H9 (cell line): ENCODE measurements at regions not wholly inside any gene's neighbourhood (a gene's known extent, or its start where the extent isn't known, plus 50 kb on each side); places are given as distances from the start of the nearest gene placed in this dataset.

Source experiments
- DNase-seq: peaks from one replicate; pipeline ENCODE4 v3.0.0-alpha.2; 2017
- H2AFZ ChIP-seq: one replicate; pipeline ENCODE4 v1.6.1; 2013; ENCODE audit warnings: mild to moderate bottlenecking, low read length, control low read depth, moderate library complexity
- H2AK5ac ChIP-seq: 2 replicates; pipeline ENCODE4 v1.6.1; 2013; ENCODE audit warnings: low read length, control low read depth, mixed read lengths; ENCODE audit not compliant: insufficient read length
- H2BK120ac ChIP-seq: one replicate; pipeline ENCODE4 v1.6.1; 2013; ENCODE audit warnings: low read depth, mild to moderate bottlenecking, low read length, control low read depth, inconsistent platforms; ENCODE audit not compliant: poor library complexity, severe bottlenecking
- H2BK12ac ChIP-seq: 2 replicates; pipeline ENCODE4 v1.6.1; 2013; ENCODE audit warnings: low read length, control low read depth, mixed read lengths, low read depth; ENCODE audit not compliant: insufficient read length
- H2BK15ac ChIP-seq: 2 replicates; pipeline ENCODE4 v1.6.1; 2013; ENCODE audit warnings: low read depth, low read length, control low read depth
- H2BK20ac ChIP-seq: one replicate; pipeline ENCODE4 v1.6.1; 2013; ENCODE audit warnings: low read depth, mild to moderate bottlenecking, low read length, control low read depth, inconsistent platforms; ENCODE audit not compliant: poor library complexity, severe bottlenecking
- H2BK5ac ChIP-seq: 2 replicates; pipeline ENCODE4 v1.6.1; 2013; ENCODE audit warnings: low read length, control low read depth, mixed read lengths; ENCODE audit not compliant: insufficient read length
- H3K14ac ChIP-seq: 2 replicates; pipeline ENCODE4 v1.6.1; 2013; ENCODE audit warnings: low read length, control low read depth; ENCODE audit not compliant: insufficient read depth
- H3K18ac ChIP-seq: 2 replicates; pipeline ENCODE4 v1.6.1; 2013; ENCODE audit warnings: low read depth, mild to moderate bottlenecking, mixed read lengths, low read length, control low read depth; ENCODE audit not compliant: insufficient read length
- H3K23ac ChIP-seq: 2 replicates; pipeline ENCODE4 v1.6.1; 2013; ENCODE audit warnings: low read length, control low read depth, mixed read lengths, low read depth; ENCODE audit not compliant: insufficient read length
- H3K23me2 ChIP-seq: 2 replicates; pipeline ENCODE4 v1.6.1; 2013; ENCODE audit warnings: low read depth, mild to moderate bottlenecking, mixed read lengths, low read length, control low read depth; ENCODE audit not compliant: insufficient read length, poor library complexity, severe bottlenecking
- H3K27ac ChIP-seq: 2 replicates; pipeline ENCODE4 v1.5.1; 2013; ENCODE audit warnings: low read length, control low read depth, mixed read lengths, low read depth; ENCODE audit not compliant: insufficient read length
- H3K27me3 ChIP-seq: 2 replicates; pipeline ENCODE4 v1.6.1; 2013; ENCODE audit warnings: low read length, control low read depth, inconsistent platforms; ENCODE audit not compliant: insufficient read depth
- H3K4ac ChIP-seq: 2 replicates; pipeline ENCODE4 v1.6.1; 2013; ENCODE audit warnings: low read depth, mild to moderate bottlenecking, control low read depth, inconsistent platforms, low read length, moderate library complexity
- H3K4me1 ChIP-seq: 2 replicates; pipeline ENCODE4 v1.6.1; 2013; ENCODE audit warnings: low read length, control low read depth, inconsistent platforms; ENCODE audit not compliant: insufficient read depth
- H3K4me2 ChIP-seq: 2 replicates; pipeline ENCODE4 v1.6.1; 2013; ENCODE audit warnings: low read length, control low read depth, mixed read lengths; ENCODE audit not compliant: insufficient read length, insufficient read depth
- H3K56ac ChIP-seq: 2 replicates; pipeline ENCODE4 v1.6.1; 2013; ENCODE audit warnings: low read depth, mild to moderate bottlenecking, mixed read lengths, low read length, control low read depth; ENCODE audit not compliant: insufficient read length
- H3K79me1 ChIP-seq: 2 replicates; pipeline ENCODE4 v1.6.1; 2013; ENCODE audit warnings: low read depth, mild to moderate bottlenecking, moderate library complexity, low read length, control low read depth, inconsistent platforms; ENCODE audit not compliant: insufficient read depth, poor library complexity, severe bottlenecking
- H3K79me2 ChIP-seq: 2 replicates; pipeline ENCODE4 v1.6.1; 2013; ENCODE audit warnings: low read length, control low read depth, inconsistent platforms; ENCODE audit not compliant: insufficient read depth
- H3K9ac ChIP-seq: 2 replicates; pipeline ENCODE4 v1.6.1; 2013; ENCODE audit warnings: low read length, control low read depth, mixed read lengths; ENCODE audit not compliant: insufficient read length; ENCODE audit errors: extremely low read depth
- H3K9me3 ChIP-seq: one replicate; pipeline ENCODE4 v1.6.1; 2013; ENCODE audit warnings: low read depth, low read length, inconsistent platforms; ENCODE audit not compliant: control insufficient read depth
- H3T11ph ChIP-seq: one replicate; pipeline ENCODE4 v1.6.1; 2013; ENCODE audit warnings: mild to moderate bottlenecking, low read length, control low read depth, inconsistent platforms
- H4K20me1 ChIP-seq: one replicate; pipeline ENCODE4 v1.6.1; 2013; ENCODE audit not compliant: control insufficient read depth, insufficient read length, insufficient read depth
- H4K5ac ChIP-seq: 2 replicates; pipeline ENCODE4 v1.6.1; 2013; ENCODE audit warnings: low read depth, mild to moderate bottlenecking, mixed read lengths, low read length, control low read depth; ENCODE audit not compliant: insufficient read length
- H4K8ac ChIP-seq: replicated peaks from 2 replicates; pipeline ENCODE4 v1.6.1; 2013; ENCODE audit warnings: low read length, control low read depth, mixed read lengths, low read depth; ENCODE audit not compliant: insufficient read length
- H4K91ac ChIP-seq: 2 replicates; pipeline ENCODE4 v1.6.1; 2013; ENCODE audit warnings: low read depth, mild to moderate bottlenecking, moderate library complexity, mixed read lengths, low read length, control low read depth; ENCODE audit not compliant: insufficient read length
- H3K27ac Mint-ChIP-seq, 3 experiments: 2 replicates in 2 of 3; 3 replicates in 1 of 3; pipeline ENCODE4 v1.8.0; 2020 to 2021; ENCODE audit warnings: mixed read lengths in 3 of 3, mild to moderate bottlenecking in 1 of 3, moderate library complexity in 1 of 3
- H3K27me3 Mint-ChIP-seq: 2 replicates; pipeline ENCODE4 v1.8.0; 2021; ENCODE audit warnings: low read depth, mild to moderate bottlenecking, moderate library complexity, mixed read lengths
- H3K36me3 Mint-ChIP-seq, 3 experiments: 2 replicates in 2 of 3; 3 replicates in 1 of 3; pipeline ENCODE4 v1.8.0; 2020 to 2021; ENCODE audit warnings: low read depth in 3 of 3, mixed read lengths in 3 of 3; ENCODE audit not compliant: insufficient read depth in 1 of 3
- H3K4me1 Mint-ChIP-seq, 2 experiments: 2 replicates each; pipeline ENCODE4 v1.8.0; 2020; ENCODE audit warnings: mixed read lengths in 2 of 2
- H3K4me3 Mint-ChIP-seq, 2 experiments: 2 replicates in 1 of 2; 3 replicates in 1 of 2; pipeline ENCODE4 v1.8.0; 2020 to 2021; ENCODE audit warnings: mild to moderate bottlenecking in 2 of 2, mixed read lengths in 2 of 2, moderate library complexity in 1 of 2
- H3K9me3 Mint-ChIP-seq, 2 experiments: 2 replicates in 1 of 2; 3 replicates in 1 of 2; pipeline ENCODE4 v1.8.0; 2020; ENCODE audit warnings: mild to moderate bottlenecking in 2 of 2, mixed read lengths in 2 of 2, moderate library complexity in 1 of 2
- WGBS: extraction: QIAGEN DNeasy Blood & Tissue Kit; methylation state at CpG from one replicate; pipeline ENCODE4 v1.1.7; 2013; ENCODE audit warnings: missing lambda C conversion rate, low lambda C conversion rate, mixed read lengths; ENCODE audit not compliant: insufficient read length; ENCODE audit errors: extremely low coverage; 5-methylcytosine and 5-hydroxymethylcytosine counted together
- TF ChIP-seq, protein P1 (sequence below): fragments of 200-600 bp; sonication (generic); conservative IDR thresholded peaks from 3 replicates; pipeline ENCODE4 v1.8.0; 2021; ENCODE audit warnings: antibody characterized with exemption, mild to moderate bottlenecking

DNA sequence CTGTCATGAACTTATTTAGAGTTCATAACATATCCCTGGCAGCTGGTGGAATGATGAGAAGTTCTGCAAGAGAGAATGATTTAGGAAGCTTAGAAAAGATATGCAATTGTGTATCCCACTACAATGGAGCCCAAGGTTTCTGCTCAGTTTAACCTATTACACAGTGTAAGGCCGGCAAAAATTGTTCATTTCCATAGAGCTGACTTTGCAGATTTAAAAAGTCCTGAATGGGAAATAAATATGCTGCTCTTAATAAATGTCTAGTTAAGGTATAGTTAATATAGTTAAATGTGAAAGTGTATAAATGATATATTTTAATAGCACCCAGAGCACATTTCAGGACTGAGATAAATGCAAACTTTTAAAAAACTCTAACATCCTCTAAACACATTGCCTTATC is 149.9 kb downstream of the EVX1 start:
- Histone ChIP-seq H3K27me3 (no peaks in the 10 kb centered on the region), H3K79me2 (no peaks in the 10 kb centered on the region), H3K18ac (no peak overlapping the region), H2AFZ (no peak overlapping the region), H2BK5ac (no peak overlapping the region), H3K56ac (no peak overlapping the region), H4K20me1 (no peaks in the 10 kb centered on the region), H3K4me1 (no peaks in the 10 kb centered on the region), H2BK12ac (no peak overlapping the region), H4K5ac (no peak overlapping the region), H2BK120ac (no peak overlapping the region), H3K27ac (no peak overlapping the region), H2BK20ac (no peak overlapping the region), H3K23ac (no peak overlapping the region), H3K4ac (no peak overlapping the region), H2AK5ac (no peak overlapping the region), H3K23me2 (no peaks in the 10 kb centered on the region), H3T11ph (no peak overlapping the region), H3K79me1 (no peaks in the 10 kb centered on the region), H2BK15ac (no peak overlapping the region), H3K4me2 (no peak overlapping the region), H3K9ac (no peak overlapping the region), H3K14ac (no peak overlapping the region), H4K8ac (no peak overlapping the region), H3K9me3 (no peaks in the 10 kb centered on the region), H4K91ac (no peak overlapping the region)
- Mint-ChIP-seq H3K27ac (no peak overlapping the region), H3K4me1 (peaks cover 0 to 9% of the 10 kb centered on the region in 2 experiments; a peak in 1 of 4 replicates), H3K27me3 (peaks cover 9% of the 10 kb centered on the region), H3K4me3 (no peak overlapping the region), H3K36me3 (no peaks in the 10 kb centered on the region), H3K9me3 (no peaks in the 10 kb centered on the region)
- no CpG with 5 or more reads among the region's 1 CpG for WGBS
- DNase-seq = no peak
- TF ChIP-seq, protein P1, sequence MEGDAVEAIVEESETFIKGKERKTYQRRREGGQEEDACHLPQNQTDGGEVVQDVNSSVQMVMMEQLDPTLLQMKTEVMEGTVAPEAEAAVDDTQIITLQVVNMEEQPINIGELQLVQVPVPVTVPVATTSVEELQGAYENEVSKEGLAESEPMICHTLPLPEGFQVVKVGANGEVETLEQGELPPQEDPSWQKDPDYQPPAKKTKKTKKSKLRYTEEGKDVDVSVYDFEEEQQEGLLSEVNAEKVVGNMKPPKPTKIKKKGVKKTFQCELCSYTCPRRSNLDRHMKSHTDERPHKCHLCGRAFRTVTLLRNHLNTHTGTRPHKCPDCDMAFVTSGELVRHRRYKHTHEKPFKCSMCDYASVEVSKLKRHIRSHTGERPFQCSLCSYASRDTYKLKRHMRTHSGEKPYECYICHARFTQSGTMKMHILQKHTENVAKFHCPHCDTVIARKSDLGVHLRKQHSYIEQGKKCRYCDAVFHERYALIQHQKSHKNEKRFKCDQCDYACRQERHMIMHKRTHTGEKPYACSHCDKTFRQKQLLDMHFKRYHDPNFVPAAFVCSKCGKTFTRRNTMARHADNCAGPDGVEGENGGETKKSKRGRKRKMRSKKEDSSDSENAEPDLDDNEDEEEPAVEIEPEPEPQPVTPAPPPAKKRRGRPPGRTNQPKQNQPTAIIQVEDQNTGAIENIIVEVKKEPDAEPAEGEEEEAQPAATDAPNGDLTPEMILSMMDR = no peak
